ENCODE measurements at regions not wholly inside any gene's neighbourhood (a gene's known extent, or its start where the extent isn't known, plus 50 kb on each side); places are given as distances from the start of the nearest gene placed in this dataset.

DNA sequence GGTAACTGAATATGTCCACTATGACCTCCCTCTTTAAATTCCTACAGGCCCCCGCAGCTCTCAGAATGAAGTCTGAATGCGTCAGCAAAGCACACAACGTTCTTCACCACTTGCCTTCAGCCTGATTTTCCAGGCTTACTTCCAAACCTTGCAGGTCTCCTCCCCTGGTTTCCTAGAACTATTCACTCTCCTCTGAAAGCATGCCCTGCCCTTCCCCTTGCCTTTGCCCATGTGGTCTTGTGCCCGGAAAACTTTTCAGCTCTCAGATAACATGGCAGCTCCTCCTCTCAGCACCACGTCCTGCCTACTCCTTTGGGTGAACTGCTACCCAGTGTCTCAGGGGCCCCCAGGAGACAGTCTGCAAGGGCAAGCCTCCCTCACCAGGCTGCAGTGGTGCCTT, 268.5 kb upstream of the LDB2 start:
- no peak for DNase-seq

- DNase-seq, result no peak
These were observed 266.8 kb upstream of the LDB2 start for GRCh38 chr4:17165286-17165685.

- no peak for DNase-seq
These were observed 266.2 kb upstream of the LDB2 start for GRCh38 chr4:17164666-17165065.

GRCh38 chr4:17163156-17163771, 264.8 kb upstream of the LDB2 start:
- no peak for DNase-seq

- no peak for DNase-seq
These were observed 258.9 kb upstream of the LDB2 start for GRCh38 chr4:17157304-17157703.

DNA sequence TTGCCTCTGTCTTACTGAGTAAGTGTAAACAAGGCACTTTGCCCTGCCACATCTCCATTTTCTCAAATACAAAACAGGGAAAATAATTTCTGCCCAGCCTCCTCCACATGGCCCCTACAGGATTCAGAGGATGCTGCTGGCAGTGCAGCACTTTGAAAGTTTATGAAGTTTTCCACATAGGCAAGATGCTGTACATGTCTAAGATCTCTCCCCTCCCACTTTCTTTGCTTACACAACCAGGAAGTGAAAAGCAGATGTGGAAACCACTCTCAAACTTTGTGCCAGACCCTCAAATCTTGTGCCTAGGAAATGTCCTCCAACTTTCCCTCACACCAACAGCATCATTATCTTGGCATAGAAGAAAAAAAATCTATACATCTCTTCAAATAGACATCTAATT, 257.0 kb upstream of the LDB2 start:
- no peak for DNase-seq

DNA sequence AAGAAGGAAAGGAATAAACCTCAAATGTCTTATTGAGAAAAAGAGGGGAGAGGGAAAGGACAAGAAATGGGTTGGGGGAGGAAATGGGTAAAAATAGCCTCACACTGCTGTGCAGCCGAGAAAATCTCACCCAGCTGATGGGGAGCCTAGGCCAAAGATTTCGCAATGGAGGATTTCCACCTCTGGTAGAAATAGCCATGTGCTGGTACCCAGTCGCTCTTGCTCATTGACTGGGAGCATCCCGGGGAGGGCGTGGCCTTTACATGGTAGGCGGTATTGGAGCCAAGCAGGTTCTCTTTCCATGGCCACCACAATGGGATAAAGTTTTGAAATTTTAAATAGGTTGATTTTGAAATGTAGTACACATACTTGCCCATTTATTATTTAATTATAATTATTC, 255.1 kb upstream of the LDB2 start:
- no peak for DNase-seq

GRCh38 chr4:17152941-17153540, 254.6 kb upstream of the LDB2 start:
- no peak for DNase-seq

- DNase-seq, result peak; percentile 43
These were observed 243.8 kb upstream of the LDB2 start for GRCh38 chr4:17142232-17142711.

- no peak for DNase-seq
These were observed 240.4 kb upstream of the LDB2 start for GRCh38 chr4:17138847-17139246.

- DNase-seq, result no peak
These were observed 236.1 kb upstream of the LDB2 start for GRCh38 chr4:17134565-17134964.

DNA sequence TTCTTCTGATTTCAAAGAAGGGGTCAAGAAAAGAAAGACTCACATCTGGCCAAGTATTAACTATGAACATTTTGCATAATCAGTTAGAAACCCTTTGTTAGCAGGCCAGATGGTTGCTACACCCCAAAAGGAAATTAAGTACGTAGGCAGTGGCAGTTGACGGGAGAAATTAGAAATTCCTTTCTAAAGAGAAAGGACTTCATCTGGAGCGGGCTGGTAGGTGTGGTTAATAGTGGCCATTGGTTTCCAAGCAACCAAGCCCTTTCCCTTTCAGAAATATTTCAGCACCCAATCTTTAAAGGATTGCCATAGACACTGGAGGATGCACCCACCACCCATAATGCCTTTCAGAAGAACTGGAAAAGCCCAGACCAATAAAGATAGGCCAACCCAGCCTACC, 235.7 kb upstream of the LDB2 start:
- DNase-seq, result no peak

DNA sequence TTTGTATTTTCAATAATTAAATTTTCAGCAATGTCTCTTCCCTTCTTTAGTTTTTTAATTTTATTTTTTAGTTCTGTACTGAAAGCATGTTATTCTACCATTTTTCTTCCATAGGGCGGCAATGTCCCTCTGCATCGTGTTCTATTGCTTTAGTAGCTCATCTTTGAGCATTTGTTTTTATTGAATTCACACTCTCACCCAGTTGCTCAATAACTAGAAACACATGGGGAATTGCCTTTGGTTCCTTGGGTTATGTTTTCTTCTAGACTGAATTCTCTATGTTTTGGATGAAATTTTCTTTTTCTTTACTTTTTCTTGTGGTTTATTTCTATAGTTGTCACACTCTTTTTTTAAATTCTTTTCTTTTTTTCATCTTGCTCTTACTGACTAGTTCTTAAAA, 233.8 kb upstream of the LDB2 start:
- DNase-seq, result no peak

GRCh38 chr4:17128268-17128667, 229.8 kb upstream of the LDB2 start:
- DNase-seq, result no peak

DNA sequence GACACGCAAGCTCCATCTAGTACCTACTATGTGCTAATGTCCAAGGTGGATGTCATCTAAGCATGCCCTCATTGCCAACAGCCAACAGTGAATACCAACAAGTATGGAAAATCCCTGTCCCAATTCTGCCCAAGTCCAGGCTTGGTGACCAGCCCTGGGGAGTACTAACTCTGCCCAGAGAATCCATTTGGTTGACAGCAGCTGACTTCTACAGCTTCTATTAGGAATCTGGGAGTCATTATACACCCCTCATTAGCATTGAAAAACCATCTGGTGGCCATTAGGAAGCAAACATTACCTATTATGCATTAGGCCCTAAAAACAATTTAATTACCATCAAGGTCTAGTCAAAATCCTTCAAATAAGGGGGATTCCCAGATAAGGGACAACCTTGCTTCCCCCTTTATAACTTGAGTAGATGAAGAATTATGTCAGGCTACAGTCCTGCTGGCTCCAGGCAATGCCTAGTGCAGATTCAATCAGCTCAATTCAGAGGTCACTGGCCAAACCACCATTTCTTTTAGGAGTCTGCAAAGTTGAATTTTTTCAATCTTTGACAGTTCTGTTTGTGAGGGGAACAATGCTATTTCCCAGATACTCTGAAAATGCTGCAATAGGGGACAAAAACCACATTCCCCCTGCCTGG, 228.0 kb upstream of the LDB2 start:
- DNase-seq, result no peak

GRCh38 chr4:17124767-17125166, 226.3 kb upstream of the LDB2 start:
- no peak for DNase-seq

GRCh38 chr4:17120761-17121160, 222.3 kb upstream of the LDB2 start:
- DNase-seq, result no peak

- no peak for DNase-seq
These were observed 219.3 kb upstream of the LDB2 start for GRCh38 chr4:17117746-17118145.

DNA sequence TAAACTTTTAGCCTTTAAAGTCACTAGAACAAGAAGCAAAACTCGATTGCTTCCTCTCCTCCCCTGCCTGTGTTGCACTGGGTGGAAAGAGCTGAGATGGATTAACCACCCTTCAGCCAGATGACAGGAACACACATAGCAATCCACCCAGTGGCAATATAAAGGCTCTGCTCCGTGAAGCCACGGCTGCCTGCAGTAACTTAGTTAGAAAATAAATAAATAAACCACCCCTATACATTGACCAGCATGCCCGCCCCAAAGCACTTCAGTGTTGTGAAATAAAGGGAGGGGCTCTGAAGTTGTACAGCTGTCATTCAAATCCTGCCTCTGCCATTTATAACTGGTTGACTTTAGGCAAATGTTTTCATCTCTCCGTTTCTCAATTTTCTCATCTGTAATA, 217.1 kb upstream of the LDB2 start:
- no peak for DNase-seq

- no peak for DNase-seq
These were observed 213.8 kb upstream of the LDB2 start for GRCh38 chr4:17112292-17112659.

DNA sequence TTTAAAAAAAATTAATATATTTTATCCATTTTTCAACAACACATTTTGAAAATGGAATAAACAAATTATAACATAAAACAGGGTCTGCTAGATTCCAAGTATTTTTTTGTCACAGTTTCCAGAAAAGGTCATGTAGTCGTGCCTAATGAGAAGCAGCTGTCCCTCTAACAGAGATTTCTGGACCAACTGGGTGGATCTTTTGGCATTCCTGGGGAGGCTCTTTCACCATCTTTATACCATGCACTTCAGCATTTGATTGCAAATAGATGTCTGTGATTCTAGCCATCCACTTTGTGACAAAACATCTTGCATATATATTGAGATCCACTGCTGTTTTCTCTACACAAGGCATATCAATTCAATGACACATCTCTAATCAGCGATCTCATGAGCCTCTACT, 210.7 kb upstream of the LDB2 start:
- DNase-seq, result no peak

GRCh38 chr4:17103231-17103630, 204.8 kb upstream of the LDB2 start:
- no peak for DNase-seq

GRCh38 chr4:17098996-17099395, 200.6 kb upstream of the LDB2 start:
- DNase-seq, result no peak

- DNase-seq, result no peak
These were observed 200.0 kb upstream of the LDB2 start for GRCh38 chr4:17098401-17098800.

DNA sequence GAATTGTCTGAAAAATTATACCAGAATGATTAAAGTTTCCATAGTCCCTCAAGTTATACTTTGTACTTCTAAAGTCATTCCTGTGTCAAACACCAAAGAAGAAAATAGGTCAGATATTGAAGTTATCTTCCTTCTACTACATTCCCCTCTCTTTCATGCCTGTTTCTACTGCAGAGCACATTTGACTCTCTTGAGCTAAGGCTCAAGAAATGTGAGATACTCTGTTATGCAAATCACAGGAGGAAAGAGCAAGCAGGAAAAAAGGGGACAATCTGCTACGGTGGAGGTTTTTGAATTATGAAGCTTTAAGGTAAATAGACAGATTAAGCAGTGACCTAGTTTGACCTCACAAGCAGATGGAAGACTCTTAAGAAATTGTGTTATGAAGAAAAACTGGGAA, 198.9 kb upstream of the LDB2 start:
- DNase-seq, result no peak
